ENCODE measurements at regions not wholly inside any gene's neighbourhood (a gene's known extent, or its start where the extent isn't known, plus 50 kb on each side); places are given as distances from the start of the nearest gene placed in this dataset.

DNA sequence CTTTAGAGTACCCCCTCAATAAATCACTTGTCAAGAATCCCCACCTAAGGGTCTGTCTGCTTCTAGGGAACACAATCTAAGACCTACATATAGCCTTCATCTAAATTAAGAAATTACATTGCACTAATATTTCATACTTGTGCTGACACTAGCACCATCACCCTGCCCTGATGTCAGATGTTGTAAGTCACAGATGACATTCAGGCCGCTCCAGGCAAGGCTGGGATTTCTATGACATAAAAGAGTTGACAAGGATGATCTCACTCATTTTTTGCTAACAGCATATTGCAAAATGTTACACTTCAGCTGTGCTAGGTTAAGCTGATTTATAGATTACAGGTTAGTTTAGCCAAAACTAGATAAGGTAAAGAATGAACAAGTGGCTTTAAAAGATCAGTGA is 372.5 kb upstream of the GRIA1 start:
- DNase-seq (ENCODE audit: low read depth), result no peak

DNA sequence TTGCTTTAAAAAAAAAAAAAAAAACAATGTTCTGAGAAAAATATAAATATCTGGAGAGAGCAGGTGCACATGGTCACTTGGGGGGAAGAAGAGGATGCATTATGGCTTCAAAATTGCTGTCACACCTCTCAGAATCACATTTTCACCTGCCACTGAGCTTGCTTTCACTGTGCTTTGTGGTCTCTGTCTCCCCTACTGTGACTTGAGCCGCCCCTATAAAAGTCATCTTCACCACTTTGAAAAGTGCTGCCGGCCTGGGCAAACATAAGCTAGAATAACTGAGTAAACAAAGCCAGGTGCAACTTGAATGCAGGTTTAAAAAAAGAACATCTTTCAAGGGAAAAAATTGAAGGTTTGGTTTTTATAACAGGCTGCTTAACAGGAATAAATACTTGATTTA is 368.1 kb upstream of the GRIA1 start:
- no peak for DNase-seq (ENCODE audit: low read depth)

DNA sequence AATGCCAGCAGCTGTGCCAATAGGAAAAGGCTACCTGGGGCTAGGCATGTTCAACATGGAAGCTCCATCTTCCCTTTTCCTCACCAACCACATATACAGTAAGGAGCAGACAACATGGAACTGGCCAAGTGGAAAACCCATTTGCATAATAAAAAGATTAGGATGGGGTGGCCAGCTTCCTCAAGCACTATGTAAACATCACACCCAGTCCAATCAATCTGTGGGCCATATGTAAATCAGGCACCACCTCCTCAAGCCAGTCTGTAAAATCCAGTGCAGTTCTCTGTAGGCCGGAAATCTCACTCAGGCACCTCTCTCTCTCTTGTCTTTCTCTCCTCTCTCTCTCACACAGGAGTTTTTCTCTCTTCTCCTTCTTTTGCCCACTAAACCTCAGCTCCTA is 360.2 kb upstream of the GRIA1 start:
- DNase-seq (ENCODE audit: low read depth), result no peak

DNA sequence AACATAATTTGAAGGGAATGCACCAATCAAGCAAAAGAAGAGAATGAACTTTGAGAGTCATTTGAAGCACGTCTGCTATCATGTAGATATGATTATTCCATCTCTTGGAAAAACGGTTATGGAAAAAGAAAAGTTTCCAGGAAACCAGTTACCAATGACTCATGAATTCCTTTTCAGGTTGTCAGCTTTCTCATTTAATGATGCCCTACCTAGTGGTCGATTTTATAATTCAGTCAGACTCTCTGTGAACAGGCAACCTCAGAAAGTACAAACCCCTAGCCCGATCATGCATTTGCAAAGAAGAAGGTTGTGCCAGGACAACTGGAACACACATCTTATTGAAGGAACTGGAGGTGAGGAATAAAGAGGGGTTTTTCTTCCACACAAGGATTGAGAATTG is 355.1 kb upstream of the GRIA1 start:
- DNase-seq (ENCODE audit: low read depth), result no peak

DNA sequence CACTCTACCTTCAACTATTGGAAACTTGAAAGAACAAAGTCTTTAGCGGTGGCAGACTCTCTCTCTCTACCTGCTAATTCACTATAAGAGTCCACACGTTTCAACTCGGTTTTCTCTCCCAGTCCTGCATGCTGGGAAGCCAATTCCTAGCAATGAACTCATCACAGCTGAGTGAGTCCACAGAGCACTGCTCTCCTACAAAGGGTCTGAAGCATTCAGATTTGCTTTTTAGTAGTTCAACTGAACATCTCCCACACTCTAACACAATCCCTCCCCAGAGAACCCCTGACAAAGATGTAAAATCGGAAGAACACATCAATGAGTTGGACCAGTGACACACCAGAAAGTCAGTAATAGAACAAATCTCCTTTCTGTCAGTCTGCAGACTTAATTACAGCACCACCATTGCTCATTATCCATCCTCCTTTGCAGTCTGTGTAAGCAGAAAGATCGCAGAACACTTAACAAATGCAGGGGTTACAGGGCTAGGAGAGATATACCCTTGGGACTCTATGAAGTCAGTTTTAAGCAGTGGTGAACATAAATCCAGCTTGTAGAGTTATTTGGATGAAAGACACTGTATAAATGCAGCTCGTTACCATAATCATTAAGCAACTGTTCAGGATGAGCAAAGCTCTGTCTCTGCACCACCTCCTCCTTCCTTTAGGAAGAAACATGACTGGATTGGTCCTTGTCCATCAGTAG is 353.4 kb upstream of the GRIA1 start:
- no peak for DNase-seq (ENCODE audit: low read depth)

DNA sequence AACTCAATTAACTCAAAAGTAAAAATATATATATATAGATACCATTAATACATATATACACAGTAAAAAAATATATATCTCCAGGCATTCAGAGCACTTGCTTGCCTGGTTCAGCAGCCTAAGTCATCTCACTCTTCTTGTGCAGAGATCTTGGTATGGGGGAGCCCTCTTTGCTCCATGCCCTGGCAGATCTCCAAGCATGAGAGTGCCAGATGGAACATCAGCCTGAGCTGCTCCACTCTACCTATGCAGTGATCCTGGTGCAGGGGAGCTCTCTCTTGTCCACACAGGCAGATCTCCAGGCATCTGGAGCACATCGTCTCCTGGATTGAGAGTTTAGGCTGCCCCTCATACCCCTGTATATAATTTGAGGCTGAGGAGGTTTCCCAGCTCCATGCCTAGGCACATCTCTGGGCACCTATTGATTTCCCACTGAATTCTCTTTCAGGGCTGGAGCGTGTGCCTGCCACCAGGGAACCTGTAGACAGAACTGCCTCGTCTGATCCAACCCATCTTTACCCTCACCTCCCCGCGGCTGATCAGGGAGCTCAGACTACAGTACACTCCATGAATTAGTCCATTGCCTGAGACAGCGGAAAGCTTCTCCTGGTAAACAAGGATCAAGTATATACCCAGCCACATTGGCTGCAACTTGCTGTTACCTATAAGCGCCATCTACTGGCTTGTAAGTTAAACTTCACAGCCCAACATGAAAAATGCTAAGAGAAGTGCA is 342.4 kb upstream of the GRIA1 start:
- DNase-seq (ENCODE audit: low read depth), result peak; percentile 23

DNA sequence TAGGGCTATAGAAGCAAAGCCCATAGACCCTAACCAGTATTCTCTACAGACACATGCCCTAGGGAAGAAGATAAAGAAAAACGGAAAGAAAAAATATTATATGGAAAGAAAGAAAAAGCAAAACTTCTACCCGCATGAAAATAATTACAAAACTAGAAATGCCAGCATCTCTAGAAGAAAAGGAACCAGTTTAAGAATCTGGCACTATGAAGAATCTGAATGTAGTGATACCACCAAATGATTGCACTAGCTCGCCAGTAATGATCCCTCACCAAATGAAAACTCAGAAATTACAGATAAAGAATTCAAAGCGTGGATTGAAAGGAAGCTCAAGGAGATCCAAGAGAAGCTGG is 341.9 kb upstream of the GRIA1 start:
- DNase-seq (ENCODE audit: low read depth), result no peak

DNA sequence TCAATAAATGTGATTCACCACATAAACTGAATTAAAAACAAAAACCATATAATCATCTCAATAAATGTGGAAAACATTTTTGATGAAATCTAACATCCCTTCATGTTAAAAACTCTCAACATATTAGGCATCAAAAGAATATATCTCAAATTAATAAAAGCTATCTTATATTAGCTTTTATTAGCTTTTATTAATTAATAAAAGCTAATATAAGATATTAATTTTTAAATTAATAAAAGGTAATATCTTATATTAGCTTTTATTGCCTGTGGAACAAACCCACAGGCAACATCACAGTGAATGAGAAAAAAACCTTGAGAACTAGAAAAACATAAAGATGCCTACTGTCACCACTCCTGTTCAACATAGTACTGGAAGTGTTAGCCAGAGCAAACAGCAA is 338.9 kb upstream of the GRIA1 start:
- no peak for DNase-seq (ENCODE audit: low read depth)

DNA sequence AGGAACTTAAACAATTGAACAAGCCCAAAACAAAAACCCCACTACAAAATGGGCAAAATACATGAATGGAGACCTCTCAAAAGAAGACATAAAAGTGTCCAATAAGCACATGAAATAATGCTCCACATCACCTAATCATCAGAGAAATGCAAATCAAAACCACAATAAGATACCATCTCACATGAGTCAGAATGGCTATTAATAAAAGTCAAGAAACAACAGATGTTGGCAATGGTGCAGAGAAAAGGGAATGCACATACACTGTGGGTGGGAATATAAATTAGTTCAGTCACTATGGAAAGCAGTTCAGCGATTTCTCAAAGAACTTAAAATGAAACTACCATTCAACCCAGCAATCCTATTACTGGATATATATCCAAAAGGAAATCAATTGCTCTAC is 337.4 kb upstream of the GRIA1 start:
- peak; percentile 38 for DNase-seq (ENCODE audit: low read depth)

DNA sequence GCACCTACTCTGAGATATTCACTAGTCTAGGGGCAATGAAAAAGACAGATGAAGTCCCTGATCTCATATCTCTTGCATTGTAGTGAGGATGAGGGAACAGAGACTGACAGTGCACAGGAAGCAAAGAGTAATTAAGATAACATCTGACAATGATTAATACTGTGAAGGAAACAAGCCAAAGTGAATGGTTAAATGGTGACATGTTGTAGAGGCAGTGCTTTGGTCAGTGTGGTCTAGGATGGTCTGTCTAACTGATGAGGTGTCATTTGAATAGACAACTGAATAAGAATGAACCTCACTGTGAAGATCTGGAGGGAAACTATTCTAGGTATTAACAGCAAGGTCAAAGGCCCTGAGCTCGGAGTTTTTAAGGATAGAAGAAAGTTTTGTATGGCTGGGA is 333.3 kb upstream of the GRIA1 start:
- peak; percentile 37 for DNase-seq (ENCODE audit: low read depth)

DNA sequence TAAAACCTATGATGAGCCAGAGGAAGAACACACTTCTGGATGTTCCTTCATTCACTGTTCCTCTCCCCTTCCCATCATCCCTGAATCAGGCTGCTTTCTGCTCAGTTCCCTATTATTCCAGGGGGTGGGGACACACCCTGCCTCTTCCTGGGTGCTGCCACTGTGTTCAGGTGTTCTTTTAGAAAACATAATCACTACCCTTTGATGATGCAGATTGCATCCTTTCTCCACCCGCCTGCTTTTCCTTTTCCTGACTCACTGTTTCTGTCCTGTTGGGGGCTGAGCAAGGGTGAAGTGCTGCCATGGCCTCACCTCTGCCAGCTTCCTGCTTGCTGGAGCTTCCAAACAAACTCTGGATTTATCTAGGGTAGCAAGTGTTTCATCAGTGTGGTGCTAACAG is 331.9 kb upstream of the GRIA1 start:
- DNase-seq (ENCODE audit: low read depth), result no peak

DNA sequence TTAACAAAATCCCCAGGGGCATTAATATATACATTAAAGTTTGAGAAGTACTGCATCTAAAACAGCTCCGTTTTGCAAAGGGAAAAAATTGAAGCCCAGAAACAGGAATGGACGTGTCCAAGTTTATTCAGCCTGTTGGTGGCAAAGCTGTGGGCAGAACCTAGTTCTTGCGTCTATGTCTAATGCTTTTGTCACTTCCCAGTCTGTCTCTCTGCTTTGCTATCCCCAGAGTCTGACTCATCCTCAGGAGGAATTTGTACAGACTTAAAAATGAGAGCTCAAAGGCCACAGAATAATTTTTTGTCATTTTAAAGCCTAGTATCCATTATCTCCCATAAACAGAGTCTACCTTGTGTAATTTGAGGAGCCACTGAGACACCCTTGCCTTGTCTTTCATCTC is 330.9 kb upstream of the GRIA1 start:
- peak; percentile 14 for DNase-seq (ENCODE audit: low read depth)

DNA sequence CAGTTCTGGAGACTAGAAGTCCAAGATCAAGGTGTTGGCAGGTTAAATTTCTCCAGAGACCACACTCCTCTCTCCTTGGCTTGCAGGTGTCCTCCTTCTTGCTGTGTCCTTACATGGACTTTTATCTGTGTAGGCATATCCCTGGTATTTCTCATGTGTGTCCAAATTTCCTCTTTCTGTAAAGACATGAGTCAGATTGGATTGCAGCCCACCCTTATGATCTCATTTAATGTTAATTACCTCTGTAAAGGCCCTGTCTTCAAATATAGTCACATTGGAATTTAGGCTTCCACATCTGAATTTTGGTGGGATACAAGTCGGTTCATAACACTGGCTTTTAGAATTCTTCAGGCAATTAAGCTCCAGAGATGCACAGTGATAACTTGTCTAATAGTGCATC is 322.2 kb upstream of the GRIA1 start:
- DNase-seq (ENCODE audit: low read depth), result no peak

DNA sequence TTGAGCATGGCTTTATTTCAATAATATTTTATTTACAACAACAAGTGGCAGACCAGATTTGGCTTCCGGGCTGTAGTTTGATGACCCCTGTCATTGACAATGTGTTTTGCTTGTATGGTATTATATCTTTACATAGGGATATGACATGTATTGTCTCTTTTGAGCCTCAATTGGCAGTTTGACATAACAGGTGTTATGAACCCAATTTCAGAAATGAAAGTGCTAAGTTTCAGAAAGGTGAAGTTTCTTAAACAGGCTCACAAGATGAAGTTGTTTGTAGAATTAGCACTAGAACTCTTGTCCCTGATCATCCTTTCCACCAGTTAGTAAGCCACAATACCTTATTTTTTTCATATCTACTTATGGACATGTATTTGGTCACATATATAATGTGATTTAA is 303.0 kb upstream of the GRIA1 start:
- DNase-seq (ENCODE audit: low read depth), result no peak

DNA sequence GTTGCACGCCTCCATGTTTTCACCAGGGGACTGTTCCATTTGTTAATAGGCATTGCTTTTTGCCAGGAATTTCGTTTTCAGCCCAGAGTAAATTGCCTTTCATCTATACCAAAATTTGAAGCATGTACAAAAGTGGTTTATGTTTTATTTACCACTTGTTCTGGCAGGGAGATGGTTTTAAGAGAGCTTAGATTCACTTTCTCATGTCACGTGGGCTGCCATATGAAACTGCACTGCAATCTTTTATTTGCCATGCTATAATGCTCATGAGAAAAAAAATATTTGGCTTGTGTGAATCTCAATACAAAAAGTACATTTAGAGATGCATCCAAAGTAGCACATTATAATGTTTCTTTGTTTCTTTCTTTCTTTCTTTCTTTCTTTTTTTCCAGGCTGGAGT is 284.1 kb upstream of the GRIA1 start:
- DNase-seq (ENCODE audit: low read depth), result no peak

DNA sequence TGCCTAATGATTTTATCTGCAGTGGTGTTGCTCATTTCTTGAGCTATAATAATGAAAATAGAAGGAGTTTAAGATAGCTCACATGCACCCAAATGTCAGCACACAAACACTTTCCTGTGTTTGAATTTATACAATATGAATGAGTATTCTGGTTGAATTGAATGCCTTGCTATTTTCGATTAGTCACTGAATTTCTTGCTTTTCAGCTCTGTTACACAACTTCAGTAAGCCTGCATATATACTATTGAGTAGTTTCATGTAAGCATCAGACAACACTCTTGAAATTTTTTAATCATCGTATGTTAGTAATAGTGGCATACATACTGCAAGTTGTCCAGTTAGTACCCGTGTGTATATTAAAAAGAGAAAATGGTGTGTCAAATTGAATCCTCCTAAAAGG is 281.5 kb upstream of the GRIA1 start:
- no peak for DNase-seq (ENCODE audit: low read depth)

DNA sequence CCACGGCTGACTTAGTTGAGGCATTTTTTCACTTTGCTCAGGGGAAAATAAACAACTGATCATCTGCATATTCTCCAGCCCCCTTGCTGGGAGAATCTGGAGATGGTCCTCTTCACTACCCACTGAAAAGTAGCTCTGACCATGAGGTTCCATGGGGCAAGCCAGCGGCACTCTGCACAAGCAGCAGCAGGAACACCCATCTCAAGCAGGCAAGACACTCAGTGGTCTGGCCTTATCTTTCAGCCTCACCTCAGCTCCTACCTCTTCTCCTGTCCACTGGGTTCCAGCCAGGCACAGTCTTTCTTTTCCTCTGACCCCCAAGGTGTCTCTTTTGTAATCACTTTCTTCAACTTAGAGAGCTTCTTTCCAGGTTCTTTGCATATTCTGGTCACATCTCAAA is 280.8 kb upstream of the GRIA1 start:
- no peak for DNase-seq (ENCODE audit: low read depth)

DNA sequence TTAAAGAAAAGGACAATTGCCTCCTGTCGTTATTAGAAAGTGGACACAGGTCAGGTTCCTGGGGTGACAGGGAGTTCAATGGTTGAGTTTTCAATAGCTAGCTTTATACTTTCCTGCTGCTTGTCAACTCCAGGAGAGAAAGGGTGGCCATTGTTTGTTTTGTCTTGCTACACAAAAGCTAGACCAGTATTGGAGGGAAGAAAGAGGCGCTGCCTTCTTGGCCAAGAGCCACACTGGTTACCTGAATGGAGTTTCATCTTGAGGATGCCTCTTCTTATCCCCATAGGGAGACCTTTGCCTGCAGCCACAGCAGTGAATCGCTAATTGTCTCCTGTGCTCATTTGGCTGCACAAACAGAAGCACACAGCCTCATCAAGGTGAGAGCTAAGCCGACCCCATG is 279.4 kb upstream of the GRIA1 start:
- DNase-seq (ENCODE audit: low read depth), result no peak

DNA sequence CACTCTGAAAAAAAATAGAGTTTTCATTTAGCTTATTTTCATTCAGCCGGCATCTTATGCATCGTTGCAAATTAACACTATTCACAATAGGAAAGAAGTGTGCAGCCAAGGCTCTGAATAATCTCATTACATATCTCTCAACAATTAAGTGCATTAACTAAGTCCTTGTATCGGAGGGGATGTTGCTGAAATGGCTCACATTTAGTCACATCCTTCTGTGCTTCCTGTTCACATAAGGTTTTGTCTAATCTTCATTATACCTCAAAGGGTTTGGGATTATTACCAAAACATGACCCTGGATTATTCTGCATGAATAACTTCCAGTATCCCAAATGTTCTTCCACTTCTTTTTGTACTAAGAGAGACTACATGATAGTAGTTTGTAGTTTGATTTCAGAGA is 278.0 kb upstream of the GRIA1 start:
- no peak for DNase-seq (ENCODE audit: low read depth)

DNA sequence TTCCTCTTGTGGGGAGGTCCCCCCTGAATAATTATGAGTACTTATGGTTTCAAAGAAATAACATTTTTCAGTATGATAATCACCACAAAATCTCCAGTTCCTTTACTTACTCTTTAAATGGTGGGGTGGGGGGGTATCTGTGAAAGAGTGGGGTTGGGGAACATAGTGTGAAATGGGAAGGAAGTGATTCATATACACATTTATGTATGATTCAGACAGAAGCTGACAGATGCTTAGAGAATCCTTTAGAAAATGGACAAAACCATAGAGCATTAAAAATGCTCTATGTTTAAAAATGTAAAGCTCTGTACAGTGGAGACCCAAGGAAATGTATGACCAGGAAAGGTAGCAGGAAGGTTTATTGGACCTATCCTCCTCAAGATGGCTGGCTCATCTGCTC is 267.5 kb upstream of the GRIA1 start:
- peak; percentile 3 for DNase-seq (ENCODE audit: low read depth)

DNA sequence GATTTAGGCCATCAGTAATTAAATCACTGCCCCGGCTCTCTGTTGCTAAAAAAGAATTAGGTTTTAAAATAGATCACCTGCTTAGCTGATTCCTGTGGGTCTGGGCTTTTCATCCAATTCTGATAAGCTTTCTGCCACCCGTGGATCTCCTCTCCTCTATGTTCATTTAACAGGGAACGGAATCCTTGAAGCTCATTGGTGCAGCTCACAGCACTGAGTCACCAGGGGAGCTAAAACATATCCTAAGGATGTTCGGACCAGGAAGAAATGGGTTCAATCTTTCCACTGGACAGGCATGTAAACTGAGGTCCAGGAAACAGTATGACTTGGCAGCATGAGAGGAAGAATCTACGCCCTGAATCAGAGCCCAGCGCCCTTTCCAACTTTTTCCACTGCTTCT is 267.1 kb upstream of the GRIA1 start:
- DNase-seq (ENCODE audit: low read depth), result peak; percentile 2

DNA sequence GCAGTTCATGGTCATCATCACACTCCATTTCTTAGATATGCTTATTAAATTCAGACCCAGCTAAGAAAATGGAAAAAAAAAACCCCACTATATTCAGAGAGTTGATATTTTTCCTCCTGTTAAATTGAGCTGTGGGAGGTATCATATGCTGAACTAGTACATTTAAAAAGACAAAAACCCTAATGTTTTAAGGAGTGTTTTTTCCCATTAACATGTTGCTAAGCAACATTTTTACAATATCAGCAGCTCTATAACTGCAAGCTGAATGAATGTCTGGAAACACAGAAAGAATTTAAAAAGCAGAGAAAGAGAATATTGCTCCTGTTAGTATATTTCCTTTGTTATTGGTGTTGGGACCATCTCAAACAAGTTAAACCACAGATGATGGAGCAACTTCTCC is 265.8 kb upstream of the GRIA1 start:
- DNase-seq (ENCODE audit: low read depth), result no peak

DNA sequence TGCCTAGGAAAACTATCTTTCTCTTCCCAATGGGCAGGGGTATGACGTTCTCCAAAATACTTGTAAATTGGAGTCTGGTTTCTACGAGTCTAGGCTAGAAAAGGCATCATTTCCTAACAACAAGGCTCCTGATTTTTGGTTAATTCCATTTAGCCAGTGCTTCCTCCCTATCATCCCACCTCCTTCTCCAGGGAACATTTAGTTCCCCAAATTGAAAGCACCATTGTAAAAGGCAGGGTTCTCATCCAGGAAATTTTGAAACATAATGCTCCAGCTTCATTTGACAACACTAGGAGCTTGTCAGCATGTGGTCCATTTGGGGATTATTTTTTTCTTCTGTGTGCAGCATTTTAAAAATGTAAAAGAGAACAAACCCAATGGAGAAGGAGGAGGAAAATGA is 256.5 kb upstream of the GRIA1 start:
- no peak for DNase-seq (ENCODE audit: low read depth)

DNA sequence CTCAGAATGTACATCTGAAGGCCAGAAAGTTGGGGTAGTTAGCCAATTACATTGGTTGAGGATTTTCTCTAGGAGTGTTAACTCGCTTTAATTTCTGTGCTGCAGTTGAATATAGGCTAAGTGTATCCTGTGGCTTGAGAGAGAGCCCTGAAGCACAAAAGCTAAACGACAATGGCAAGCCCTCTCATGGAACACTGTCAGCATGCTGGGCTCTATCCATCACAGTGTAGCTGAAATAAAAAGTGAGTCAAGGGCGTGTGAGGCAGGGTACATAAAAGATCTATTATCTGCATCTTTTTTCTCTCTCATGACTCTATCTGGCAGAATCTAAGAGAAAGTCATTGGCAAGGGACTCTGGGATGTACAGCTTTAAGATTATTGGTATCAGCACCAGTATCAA is 254.2 kb upstream of the GRIA1 start:
- DNase-seq (ENCODE audit: low read depth), result no peak
